Stomach smooth muscle (tissue), 2 donors: ENCODE measurements at regions not wholly inside any gene's neighbourhood (a gene's known extent, or its start where the extent isn't known, plus 50 kb on each side); places are given as distances from the start of the nearest gene placed in this dataset.

ENCODE experiments used
- H3K27ac ChIP-seq: one replicate; pipeline ENCODE4 v1.7.0; 2013; ENCODE audit warnings: mild to moderate bottlenecking, low read length, inconsistent platforms
- H3K27me3 ChIP-seq, 2 donors: one replicate each; pipeline ENCODE4 v1.7.0; 2013; ENCODE audit warnings: low read length in 2 of 2; ENCODE audit not compliant: insufficient read depth in 2 of 2, control insufficient read depth in 1 of 2
- H3K36me3 ChIP-seq, 2 donors: one replicate each; pipeline ENCODE4 v1.7.0; 2013; ENCODE audit warnings: low read length in 2 of 2; ENCODE audit not compliant: control insufficient read depth in 2 of 2, insufficient read depth in 2 of 2
- H3K4me1 ChIP-seq: one replicate; pipeline ENCODE4 v1.7.0; 2013; ENCODE audit warnings: low read length; ENCODE audit not compliant: control insufficient read depth, insufficient read depth
- H3K4me3 ChIP-seq, 2 donors: one replicate each; pipeline ENCODE4 v1.7.0; 2013; ENCODE audit warnings: low read length in 2 of 2
- H3K9ac ChIP-seq, 2 donors: one replicate each; pipeline ENCODE4 v1.7.0; 2013; ENCODE audit warnings: low read length in 2 of 2, mild to moderate bottlenecking in 1 of 2
- H3K9me3 ChIP-seq, 2 donors: one replicate each; pipeline ENCODE4 v1.7.0; 2013; ENCODE audit warnings: low read length in 2 of 2; ENCODE audit not compliant: control insufficient read depth in 2 of 2
- donor health status: healthy.
- donor health status: Pancreatic carcinoma.

GRCh38 chr1:163875200-163875926 lies 553.6 kb downstream of the NUF2 start:
- peak overlapping the region; percentile 19 for H3K27ac ChIP-seq
- no peak overlapping the region for H3K9ac ChIP-seq
- H3K9me3 ChIP-seq, result no peaks in the 10 kb centered on the region
- no peaks in the 10 kb centered on the region for H3K27me3 ChIP-seq
- H3K36me3 ChIP-seq, result no peaks in the 10 kb centered on the region
- H3K4me3 ChIP-seq, result no peak overlapping the region
- H3K4me1 ChIP-seq, result no peaks in the 10 kb centered on the region

GRCh38 chr1:163875927-163876320 lies 554.2 kb downstream of the NUF2 start:
- no peaks in the 10 kb centered on the region for H3K27me3 ChIP-seq
- H3K9ac ChIP-seq, result no peak overlapping the region
- H3K27ac ChIP-seq, result peak overlapping the region; percentile 19
- H3K4me1 ChIP-seq, result no peaks in the 10 kb centered on the region
- H3K4me3 ChIP-seq, result no peak overlapping the region
- H3K36me3 ChIP-seq, result no peaks in the 10 kb centered on the region
- no peaks in the 10 kb centered on the region for H3K9me3 ChIP-seq

GRCh38 chr1:163876546-163876945 lies 554.8 kb downstream of the NUF2 start:
- Histone ChIP-seq H3K4me3 (no peak overlapping the region), H3K9me3 (no peaks in the 10 kb centered on the region), H3K27ac (no peak overlapping the region)

GRCh38 chr1:163877016-163877415 lies 555.3 kb downstream of the NUF2 start:
- H3K9ac ChIP-seq, result no peak overlapping the region
- H3K27ac ChIP-seq, result no peak overlapping the region
- H3K9me3 ChIP-seq, result no peaks in the 10 kb centered on the region
- no peaks in the 10 kb centered on the region for H3K4me1 ChIP-seq
- H3K4me3 ChIP-seq, result no peak overlapping the region
- no peaks in the 10 kb centered on the region for H3K27me3 ChIP-seq
- H3K36me3 ChIP-seq, result no peaks in the 10 kb centered on the region

More at GRCh38 chr1:163876546-163876945, 554.8 kb downstream of the NUF2 start:
- no peaks in the 10 kb centered on the region for H3K4me1 ChIP-seq
- H3K27me3 ChIP-seq, result no peaks in the 10 kb centered on the region
- no peak overlapping the region for H3K9ac ChIP-seq
- H3K36me3 ChIP-seq, result no peaks in the 10 kb centered on the region

- Histone ChIP-seq H3K36me3 (no peaks in the 10 kb centered on the region), H3K9me3 (no peaks in the 10 kb centered on the region), H3K27ac (no peak overlapping the region), H3K4me1 (no peaks in the 10 kb centered on the region), H3K9ac (no peak overlapping the region), H3K4me3 (no peak overlapping the region), H3K27me3 (no peaks in the 10 kb centered on the region)
These were observed 563.8 kb downstream of the NUF2 start for GRCh38 chr1:163885510-163885909.

- no peaks in the 10 kb centered on the region for H3K27me3 ChIP-seq
- H3K9me3 ChIP-seq, result no peaks in the 10 kb centered on the region
- H3K36me3 ChIP-seq, result no peaks in the 10 kb centered on the region
- H3K27ac ChIP-seq, result no peak overlapping the region
- no peaks in the 10 kb centered on the region for H3K4me1 ChIP-seq
- no peak overlapping the region for H3K4me3 ChIP-seq
- no peak overlapping the region for H3K9ac ChIP-seq
These were observed 574.2 kb downstream of the NUF2 start for GRCh38 chr1:163896001-163896400.

GRCh38 chr1:163897412-163898155 lies 575.8 kb downstream of the NUF2 start:
- H3K9ac ChIP-seq, result no peak overlapping the region
- H3K4me3 ChIP-seq, result no peak overlapping the region
- H3K27ac ChIP-seq, result no peak overlapping the region
- H3K9me3 ChIP-seq, result no peaks in the 10 kb centered on the region
- H3K27me3 ChIP-seq, result no peaks in the 10 kb centered on the region
- H3K4me1 ChIP-seq, result no peaks in the 10 kb centered on the region
- no peaks in the 10 kb centered on the region for H3K36me3 ChIP-seq

GRCh38 chr1:163906283-163906682 lies 584.5 kb downstream of the NUF2 start:
- H3K27ac ChIP-seq, result no peak overlapping the region
- H3K4me1 ChIP-seq, result no peaks in the 10 kb centered on the region
- no peak overlapping the region for H3K4me3 ChIP-seq
- H3K9me3 ChIP-seq, result no peaks in the 10 kb centered on the region
- no peaks in the 10 kb centered on the region for H3K27me3 ChIP-seq
- no peak overlapping the region for H3K9ac ChIP-seq
- H3K36me3 ChIP-seq, result no peaks in the 10 kb centered on the region

GRCh38 chr1:163912170-163912884 lies 590.6 kb downstream of the NUF2 start:
- Histone ChIP-seq H3K27ac (no peak overlapping the region), H3K27me3 (no peaks in the 10 kb centered on the region), H3K9ac (no peak overlapping the region), H3K4me1 (no peaks in the 10 kb centered on the region), H3K36me3 (no peaks in the 10 kb centered on the region), H3K9me3 (no peaks in the 10 kb centered on the region), H3K4me3 (no peak overlapping the region)

- H3K9me3 ChIP-seq, result no peaks in the 10 kb centered on the region
- no peaks in the 10 kb centered on the region for H3K36me3 ChIP-seq
- no peak overlapping the region for H3K27ac ChIP-seq
- no peaks in the 10 kb centered on the region for H3K27me3 ChIP-seq
- no peaks in the 10 kb centered on the region for H3K4me1 ChIP-seq
- no peak overlapping the region for H3K9ac ChIP-seq
- no peak overlapping the region for H3K4me3 ChIP-seq
These were observed 593.1 kb downstream of the NUF2 start for GRCh38 chr1:163914785-163915413.
